ENCODE measurements at regions not wholly inside any gene's neighbourhood (a gene's known extent, or its start where the extent isn't known, plus 50 kb on each side); places are given as distances from the start of the nearest gene placed in this dataset.

DNA sequence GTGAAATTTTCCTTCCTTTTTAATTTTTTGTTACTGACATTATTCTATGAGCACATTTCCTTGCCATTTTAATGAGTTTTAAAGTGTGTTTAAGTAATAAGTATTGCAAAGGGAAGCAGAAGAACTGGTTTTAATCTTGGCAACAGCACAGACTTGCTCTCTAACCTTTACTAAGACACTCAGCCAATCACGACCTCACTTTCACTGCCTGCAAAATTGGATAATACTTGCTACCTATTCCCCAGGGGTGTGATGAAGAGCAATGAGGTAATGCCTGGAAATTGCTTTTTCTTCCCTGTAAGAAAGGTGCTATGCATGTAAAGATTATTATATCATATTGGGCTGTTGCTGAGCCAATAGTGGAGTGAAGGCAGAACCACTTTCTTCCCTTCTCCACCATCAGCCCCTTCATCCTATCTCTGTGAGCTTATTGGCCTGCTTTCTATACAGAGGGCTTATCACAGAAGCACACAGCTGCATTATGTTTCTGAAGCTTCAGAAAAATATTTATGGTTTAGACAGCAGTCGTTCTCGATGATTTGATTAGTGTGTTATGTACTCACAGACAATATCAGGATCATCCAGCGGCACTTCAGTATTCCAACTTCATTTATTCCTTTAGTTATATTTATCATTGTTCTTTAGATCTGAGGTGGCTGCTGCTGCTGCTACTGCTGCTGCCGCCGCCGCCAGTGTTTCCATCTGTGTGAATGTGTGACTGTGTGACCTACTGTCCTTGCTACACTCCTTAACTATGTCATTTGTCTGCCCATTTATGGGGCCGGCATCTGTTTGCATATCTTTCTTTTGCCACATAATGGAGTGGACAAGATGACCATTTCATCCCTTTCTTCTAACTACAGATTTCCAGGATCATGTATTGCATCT lies 255.1 kb downstream of the C4orf33 start:
- DNase-seq, result peak; percentile 27

DNA sequence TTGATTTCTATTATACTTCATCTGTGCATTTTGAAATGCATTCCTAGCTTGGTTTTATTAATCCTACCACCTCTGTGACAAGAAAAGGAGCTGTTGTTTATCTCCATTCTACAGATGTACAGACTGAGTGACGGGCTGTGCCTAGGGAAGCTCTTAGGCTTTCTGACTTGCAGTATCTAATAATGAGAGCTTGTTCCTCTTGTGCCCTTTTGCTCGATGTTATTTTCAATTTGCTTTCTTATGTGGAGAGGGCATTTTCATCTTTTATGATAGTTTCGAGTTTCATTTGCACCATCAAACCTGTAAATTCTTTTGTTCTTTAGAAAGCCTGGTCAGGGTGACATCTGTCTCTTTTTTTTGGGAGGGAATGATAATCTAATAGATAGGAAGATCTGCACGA lies 256.5 kb downstream of the C4orf33 start:
- no peak for DNase-seq

DNA sequence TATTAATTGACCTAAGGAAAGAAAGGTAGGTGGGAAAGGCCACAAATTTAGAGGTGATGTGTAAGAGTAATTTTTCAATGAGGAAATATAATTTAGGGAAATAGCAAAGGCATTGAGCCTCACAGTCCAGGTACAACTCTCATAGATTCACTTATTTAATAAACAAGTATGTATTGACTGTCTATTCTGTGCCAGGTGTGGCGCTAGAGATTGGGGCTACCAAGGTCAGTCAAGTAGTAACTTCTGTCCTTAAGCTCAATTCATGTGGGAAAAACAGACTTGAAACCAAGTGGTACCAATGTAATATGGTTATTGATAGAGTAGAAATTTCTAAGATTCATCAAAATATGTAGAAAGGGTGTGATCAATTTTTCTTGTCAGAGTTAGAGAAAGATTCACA lies 257.5 kb downstream of the C4orf33 start:
- DNase-seq, result no peak

DNA sequence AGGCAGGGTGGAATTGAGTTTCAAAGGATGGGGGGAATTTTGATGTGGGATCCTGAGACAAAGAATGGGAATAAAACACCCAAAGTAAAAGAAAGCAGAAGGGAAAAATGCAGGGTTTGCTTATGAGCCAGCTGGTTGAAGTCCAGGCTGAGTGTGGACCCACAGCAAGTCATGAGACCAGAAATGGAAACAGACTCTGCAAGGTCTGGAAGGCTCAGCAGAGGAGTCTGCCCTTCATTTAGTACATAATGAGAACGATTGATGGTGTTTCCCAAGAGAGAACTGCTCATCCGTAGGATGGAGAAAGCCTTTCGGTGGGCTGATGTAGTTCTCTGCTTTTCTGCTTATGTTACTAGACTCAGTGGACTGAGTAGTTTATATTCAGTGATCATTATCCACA lies 259.1 kb downstream of the C4orf33 start:
- DNase-seq, result no peak

DNA sequence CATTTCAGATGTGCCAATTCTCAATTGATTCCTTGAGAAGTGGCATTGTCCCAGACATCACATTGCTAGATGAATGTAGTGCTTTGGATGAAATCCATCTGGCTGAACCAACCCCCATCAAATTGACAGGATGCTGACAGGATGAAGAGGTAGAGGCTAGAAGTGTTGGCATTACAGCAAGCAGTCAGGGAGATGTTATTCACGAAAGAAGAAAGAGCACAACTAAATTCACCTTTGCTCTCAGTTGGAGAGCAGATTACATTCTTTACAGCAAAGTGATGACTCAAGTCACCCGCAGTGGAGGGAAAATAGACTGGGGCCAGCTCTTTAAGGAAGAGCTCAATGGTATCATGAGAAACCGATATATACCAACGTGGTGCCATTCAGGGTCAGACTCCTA lies 259.6 kb downstream of the C4orf33 start:
- DNase-seq, result no peak

DNA sequence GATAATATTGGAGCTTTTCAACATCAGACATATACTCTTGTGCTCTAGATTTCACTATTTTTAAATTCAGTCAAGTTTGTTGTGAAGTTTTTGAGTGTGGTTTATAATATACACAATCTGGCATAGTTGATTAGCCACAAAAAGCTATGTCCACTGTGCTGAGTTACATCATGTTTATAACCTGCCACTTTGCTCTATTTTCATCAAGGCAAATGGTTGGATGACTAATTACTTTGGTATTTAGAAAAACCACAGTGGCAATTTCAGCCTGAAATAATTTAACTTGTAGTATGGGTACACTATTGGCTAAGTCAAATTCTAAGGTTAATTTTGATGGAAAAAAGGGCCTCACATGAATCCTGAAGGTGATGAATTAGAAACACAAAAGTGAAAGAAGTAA lies 262.6 kb downstream of the C4orf33 start:
- peak; percentile 18 for DNase-seq

DNA sequence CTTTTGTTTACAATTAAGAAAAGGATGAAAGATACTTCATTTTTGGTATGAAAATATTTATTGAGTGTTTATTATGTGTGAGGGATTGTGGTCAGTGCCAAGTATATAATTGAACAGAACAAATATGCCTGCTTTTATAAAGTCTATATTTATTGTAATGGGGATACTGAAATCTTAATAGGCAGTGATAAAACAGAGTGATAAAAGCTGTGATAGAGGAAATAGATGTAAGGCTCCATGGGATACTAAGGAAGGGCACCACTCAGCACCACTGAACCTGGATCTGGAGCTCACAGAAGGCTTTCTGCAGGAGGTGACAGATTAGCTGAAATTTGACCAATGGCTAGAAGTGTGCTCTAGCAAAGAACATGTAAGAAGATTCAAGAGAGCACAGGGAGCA lies 263.5 kb downstream of the C4orf33 start:
- DNase-seq, result no peak

DNA sequence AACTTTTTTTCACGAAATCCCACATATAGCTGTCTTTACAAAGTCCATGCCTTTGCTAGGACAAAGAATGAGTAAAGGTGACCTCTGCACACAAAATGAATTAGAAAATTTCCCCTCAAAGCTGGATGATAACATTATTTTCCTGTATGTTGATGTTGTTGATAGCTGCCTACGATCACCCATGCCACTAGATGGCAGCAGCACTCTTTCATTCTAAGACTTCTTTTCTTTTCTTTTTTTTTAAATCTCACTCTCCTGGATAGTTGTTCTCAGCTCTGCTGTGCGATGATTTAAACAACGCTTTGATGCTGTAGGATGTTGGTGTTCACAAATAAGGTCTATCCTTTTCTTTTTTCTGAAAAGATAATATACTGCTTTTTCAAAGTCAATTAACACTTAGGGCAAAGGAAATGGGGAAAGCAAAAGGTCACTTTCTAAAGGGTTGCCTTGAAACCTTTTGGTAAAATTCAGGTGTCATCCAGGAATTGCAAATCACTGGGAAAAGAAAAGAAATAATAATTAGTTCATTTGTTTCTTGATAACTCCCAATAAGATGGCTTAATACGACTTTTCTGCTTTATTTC lies 266.8 kb downstream of the C4orf33 start:
- DNase-seq, result peak; percentile 78

DNA sequence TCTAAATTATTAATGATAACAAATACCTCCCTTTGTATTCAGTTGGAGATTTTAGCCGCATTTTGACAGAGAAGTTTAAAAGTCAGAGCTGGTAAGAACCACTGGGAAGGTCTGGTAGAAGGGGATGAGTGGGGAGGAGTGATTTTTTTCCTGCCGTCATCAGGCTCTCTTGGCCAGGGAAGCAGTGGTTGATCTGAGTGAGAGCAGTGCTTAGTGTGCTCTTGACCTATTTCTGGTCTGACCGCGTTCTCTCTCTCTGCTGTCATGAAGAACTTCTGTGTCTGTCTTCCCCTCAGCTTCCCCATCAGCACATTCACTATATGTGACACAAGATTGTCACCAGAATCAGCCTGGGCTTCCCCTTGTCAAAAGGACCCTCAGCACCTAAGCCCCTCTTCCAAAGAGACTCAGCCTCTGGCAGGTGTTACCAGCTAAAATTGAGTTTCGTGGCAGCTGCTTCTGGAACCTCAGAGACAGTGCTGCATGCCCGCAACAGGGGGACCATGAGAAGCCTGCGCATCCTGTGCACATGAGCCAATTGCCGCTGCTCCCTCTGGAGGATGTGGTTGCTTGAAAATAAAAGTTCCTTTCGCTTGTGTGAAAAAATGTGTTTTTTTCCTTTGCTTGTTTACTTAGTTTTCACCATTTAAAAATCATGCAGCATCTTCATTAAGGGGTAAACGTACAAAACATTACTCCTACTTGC lies 268.9 kb downstream of the C4orf33 start:
- no peak for DNase-seq

DNA sequence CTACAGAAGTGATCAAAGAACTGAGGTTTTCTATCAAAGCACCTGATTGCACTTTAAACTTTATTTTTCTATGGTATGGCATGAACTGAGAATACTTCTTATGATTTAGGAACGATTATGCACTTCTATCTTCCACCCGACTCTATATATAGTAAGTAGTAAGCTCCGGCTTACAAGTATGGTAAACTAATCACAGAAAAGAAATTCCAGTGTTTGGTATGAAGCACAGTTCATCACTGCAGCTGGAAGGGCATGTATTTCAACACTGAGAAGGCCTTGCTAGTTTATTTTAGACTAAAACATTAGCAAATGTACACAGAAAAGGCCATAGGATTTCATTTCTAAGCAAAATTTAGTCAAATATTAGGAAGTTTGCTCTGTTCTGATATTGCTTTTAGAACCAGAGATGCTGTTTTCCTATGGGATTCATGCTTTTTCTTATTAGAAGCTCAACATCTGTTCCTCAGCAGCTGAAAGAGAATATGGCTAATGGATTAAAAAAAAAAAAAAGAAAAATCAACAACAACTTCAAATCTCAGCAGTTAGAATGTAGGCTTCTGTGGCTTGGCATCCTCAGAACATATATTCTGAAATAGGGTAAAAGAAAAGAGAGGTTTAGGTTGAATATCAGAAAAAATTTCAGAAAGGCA lies 273.5 kb downstream of the C4orf33 start:
- DNase-seq, result no peak

DNA sequence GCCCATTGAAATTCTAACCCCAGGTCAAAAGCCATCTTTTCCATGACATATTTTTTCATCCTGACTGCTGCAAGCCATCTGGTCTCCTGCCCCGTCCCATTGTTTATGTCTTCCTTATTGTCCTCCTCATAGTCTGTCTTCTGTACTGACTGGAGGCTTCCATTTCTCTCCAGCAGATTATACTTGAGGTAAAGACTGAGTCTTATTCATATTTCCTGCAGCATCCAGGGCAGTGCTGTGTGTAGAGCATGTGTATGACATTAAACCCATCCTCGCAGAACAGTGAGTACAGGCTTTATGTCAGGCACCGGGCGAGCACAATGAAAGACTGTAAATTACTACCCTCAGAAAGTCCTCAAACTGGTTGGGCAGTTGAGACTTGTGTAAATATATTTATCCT lies 275.1 kb downstream of the C4orf33 start:
- DNase-seq, result no peak

DNA sequence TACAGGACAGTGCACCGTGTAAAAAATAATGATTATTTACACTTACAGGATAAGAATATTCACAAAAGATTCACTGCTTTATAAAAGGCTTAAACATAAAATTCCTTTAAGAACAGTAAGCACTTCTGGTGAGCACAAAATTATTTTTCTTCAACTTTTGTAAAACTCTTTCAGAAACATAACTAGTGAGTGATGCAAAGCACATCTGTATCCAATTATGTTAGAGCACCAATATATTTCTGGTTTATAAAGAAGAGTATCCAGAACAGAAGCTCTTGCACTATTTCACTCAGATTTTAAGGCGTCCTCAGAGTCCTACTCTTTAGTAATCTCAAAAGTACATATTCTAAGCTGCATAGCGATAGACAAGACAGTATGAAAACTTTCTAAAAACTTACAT lies 276.0 kb downstream of the C4orf33 start:
- no peak for DNase-seq

DNA sequence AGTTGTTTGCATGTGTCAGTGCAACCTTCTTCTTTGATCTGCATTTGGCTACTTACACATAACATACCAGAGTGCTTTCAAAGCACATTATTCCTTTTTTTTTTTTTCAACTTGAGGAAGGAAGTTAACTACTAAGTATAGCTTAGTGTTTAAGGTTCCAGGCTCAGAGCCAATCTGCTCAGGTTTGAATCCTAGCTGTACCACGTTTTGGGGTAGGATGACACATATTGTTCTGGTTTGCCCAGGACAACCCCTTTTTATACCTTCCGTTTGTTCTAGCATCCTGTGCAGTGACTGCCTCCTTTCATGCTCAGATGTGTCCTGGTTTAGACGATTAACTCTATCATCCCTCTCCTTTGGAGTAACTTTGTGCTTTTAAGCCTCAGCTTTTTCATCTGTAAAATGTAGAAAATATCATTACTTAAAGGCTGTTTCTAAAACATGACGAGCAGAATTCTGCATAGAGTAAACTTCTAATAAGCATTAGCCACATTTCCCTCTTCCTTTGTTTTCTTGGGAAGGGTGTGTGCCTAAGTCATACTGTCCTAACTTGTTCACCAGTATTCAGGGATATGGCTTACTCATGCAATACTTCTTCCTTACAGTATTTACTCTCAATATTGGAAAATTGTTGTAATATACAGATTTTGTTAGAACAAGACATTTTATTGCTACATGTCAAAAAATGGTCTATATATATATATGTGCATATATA lies 281.3 kb downstream of the C4orf33 start:
- DNase-seq, result no peak

DNA sequence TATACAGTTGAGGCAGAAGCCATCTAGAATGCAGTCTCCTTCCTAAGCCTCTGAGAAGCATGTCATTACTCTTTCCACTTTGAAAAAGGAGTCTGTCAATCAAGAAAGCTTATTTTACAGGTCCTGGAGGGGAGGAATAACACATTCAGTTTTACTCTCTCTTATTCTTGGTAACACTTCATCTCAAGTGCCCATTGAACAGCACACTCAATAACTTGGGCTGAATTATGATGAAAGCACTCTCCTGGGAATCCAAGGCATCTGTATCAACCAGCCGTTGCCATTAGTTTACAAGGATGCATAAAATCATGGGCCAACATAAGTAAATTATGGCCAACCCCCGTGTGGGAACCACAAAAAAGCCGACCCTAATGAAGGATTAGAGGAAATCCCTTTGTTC lies 282.4 kb downstream of the C4orf33 start:
- DNase-seq, result peak; percentile 87

DNA sequence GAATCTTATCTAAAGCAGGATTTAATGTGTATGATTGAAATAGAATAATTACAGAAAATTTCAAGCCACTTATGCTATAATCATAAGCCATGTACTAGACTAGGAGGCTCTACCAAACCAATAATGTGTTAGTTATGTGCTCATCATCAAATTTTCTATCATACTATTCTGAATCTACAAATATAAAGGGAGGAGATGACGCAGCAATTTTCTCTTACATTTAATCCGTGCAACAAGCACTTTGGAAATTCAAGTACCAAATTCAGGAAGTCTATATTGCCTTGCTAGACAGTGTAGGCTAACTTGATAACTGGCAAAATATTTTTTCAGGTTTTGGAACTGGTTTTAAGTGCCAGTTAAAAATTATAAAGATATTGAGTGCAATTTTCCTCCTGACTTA lies 283.5 kb downstream of the C4orf33 start:
- DNase-seq, result peak; percentile 46

DNA sequence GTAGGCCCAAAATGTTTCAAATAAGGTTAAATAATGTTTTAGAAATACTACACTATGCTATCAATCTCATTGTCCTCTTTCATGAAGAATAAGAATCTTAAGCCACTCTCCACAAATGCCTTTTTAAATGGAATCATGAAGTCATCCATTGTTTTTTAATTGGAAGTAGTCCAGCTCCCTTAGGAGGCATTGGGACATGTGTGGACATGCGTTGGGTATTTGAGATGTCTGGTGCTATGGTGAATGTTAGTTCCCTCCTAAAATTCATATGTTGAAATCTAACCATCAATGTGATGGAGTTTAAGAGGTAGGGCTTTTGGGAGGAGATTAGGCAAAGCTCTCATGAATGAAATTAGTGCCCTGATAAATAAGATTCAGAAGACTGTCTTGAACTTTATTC lies 289.0 kb downstream of the C4orf33 start:
- no peak for DNase-seq

DNA sequence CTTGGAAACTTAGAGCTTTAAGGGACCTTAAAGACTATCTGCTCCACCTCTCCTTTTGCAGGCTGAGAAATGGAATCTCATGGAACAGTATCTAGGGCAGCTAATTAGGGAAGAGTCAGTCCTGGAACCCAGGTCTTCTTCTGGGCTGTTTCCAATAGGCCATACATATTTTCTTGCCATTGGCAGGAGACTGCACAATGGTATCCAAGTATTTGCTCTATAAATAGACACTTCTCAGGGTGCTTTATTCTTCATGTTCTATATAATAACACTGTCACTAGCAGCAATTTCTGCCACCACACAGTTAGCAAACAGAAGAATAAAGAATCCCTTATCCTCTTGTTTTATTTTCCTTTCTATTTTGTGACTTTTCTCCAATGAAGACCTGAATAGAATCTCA lies 291.7 kb downstream of the C4orf33 start:
- no peak for DNase-seq

DNA sequence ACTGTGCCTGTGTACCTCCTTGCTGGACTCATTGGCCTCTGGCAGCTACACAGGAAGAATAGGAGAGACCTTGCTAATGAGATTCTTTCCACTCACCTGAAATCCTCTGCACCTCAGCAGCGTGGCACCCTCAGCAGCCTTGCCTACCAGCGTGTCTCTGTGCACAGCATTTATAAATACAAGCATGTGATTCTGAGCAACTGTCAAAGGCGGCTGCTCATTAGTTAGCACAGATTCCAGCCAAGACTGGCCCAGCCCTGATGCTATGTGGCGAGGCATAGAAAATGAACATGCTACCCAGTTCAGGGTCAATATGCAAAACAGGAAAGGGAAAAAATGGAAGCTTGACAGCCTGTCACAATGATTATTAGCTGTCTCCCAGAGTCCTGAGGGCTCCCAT lies 298.0 kb downstream of the C4orf33 start:
- no peak for DNase-seq

DNA sequence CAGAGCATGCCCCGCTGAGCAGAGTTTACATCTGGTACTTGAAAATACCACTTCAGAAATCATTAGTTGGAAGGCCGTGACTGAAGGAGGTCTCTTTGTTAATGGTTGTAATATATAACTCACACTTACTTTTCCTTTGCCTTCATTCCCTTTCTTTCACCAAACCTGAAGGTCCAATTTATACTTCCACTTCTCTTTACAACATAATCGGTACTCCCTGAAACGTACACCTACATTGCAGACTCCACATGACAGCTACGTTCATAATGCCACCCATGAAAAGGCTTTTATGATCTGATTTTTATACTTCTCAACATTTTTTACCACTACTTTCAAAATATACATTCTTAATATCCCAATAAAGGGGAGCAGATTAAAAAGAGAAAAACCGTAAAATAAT lies 298.7 kb downstream of the C4orf33 start:
- DNase-seq, result peak; percentile 88

DNA sequence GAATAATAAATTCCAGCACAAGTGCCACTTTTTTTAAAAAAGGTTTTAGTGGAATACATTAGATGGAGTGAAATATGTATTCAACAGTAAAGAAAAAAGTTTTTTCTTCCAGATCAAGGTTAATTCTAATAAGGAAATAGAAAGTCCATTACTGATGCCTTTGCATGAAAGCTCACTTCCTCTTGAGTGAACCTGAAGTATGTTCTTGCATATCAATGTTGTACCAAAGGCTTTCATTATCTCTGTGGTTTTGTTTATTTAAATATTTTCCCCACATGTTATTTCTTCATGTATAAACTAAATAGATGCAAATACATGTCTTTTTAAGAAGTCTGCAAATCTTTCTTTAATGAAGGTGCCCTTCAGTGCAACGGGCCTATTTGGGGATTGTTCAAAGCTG lies 307.9 kb downstream of the C4orf33 start:
- DNase-seq, result no peak

DNA sequence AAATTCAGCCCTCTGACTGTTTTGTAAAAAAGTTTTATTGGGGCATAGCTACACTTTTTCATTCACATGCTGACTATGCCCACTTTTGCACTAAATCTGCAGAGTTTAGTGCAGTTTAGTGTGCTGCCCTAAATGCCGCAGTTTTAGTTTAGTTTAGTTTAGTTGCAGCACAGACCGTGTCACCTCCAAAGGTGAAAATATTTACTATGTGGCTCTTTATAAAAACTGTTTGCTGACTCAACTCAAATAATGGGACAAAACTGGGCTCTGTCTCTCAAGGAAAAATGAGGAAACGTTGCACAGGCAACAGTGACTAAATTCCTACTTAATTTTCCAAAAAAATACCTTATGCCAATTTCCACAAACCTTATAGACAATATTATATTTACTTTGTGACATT lies 314.2 kb downstream of the C4orf33 start:
- DNase-seq, result no peak

DNA sequence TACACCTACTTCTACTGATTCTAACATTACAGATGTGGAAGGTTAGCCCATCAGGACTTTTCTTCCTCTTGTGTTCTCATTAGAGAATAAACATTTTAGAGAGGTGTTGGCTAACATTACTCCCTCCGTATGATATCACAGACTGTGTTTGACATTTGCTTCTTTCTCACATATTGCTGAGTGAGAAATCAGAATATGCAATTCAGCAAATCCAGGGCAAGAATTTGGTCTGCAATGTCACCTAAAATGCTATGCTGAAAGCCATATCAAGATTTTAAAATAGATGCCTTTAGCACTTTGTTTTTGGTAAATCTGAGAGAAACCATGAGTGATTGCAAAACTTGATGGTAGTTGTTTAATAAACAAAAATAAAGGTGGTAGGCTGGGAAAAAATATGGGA lies 319.1 kb downstream of the C4orf33 start:
- no peak for DNase-seq

DNA sequence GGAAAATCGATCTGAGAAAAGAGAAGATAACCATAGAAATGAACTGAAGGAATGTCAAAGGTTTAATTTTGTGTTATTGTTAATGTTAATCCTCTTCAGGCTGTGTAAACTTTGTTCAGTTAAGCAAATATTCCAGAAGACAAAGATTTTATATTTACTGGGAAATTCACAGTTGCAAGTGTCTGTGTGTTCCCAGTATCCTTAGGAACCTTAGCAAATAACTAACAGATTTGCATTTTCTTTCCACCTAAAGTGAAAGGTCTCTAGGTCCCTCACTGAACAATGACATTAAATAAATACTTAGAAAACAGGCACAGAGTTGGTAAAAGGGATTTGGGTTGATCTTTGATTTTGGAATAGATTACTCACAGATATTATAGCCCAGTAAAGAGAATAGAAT lies 324.7 kb downstream of the C4orf33 start:
- DNase-seq, result no peak

Measured in DMS79 treated with DMSO at 0.1 percent for 48 hours (cell line).